GM23338 (cell line): ENCODE measurements at regions not wholly inside any gene's neighbourhood (a gene's known extent, or its start where the extent isn't known, plus 50 kb on each side); places are given as distances from the start of the nearest gene placed in this dataset.

Experiments
- CREB1 ChIP-seq: fragments of 250-450 bp; sonication (Bioruptor Pico); IDR thresholded peaks from 2 replicates; pipeline ENCODE4 v1.5.0; 2020; ENCODE audit warnings: low read depth, mild to moderate bottlenecking, moderate library complexity
- EZH2 ChIP-seq: fragments of 200-600 bp; sonication (generic); IDR thresholded peaks from one replicate; pipeline ENCODE4 v1.8.0; 2017; ENCODE audit warnings: antibody characterized with exemption, mild to moderate bottlenecking, low read depth; ENCODE audit not compliant: unreplicated experiment
- EZH2phosphoT487 ChIP-seq: fragments of 200-600 bp; sonication (generic); IDR thresholded peaks from one replicate; pipeline ENCODE4 v1.8.1; 2018; ENCODE audit warnings: antibody characterized with exemption; ENCODE audit not compliant: unreplicated experiment
- JUNB ChIP-seq: IDR thresholded peaks from one replicate; pipeline ENCODE4 v1.6.1; 2016; ENCODE audit warnings: antibody characterized with exemption; ENCODE audit not compliant: unreplicated experiment
- NANOG ChIP-seq: IDR thresholded peaks from 2 replicates; pipeline ENCODE4 v1.6.1; 2016; ENCODE audit warnings: antibody characterized with exemption, borderline replicate concordance
- POLR2AphosphoS5 ChIP-seq: IDR thresholded peaks from 2 replicates; pipeline ENCODE4 v1.6.1; 2016; ENCODE audit warnings: antibody characterized with exemption, low read depth
- STAT1 ChIP-seq: IDR thresholded peaks from one replicate; pipeline ENCODE4 v1.6.1; 2016; ENCODE audit warnings: antibody characterized with exemption; ENCODE audit not compliant: unreplicated experiment
- ZNF114 ChIP-seq: fragments of 250-450 bp; sonication (Bioruptor Pico); IDR thresholded peaks from 2 replicates; pipeline ENCODE4 v1.5.0; 2020; ENCODE audit warnings: mild to moderate bottlenecking, moderate library complexity
- ZNF331 ChIP-seq: fragments of 250-450 bp; sonication (Bioruptor Pico); IDR thresholded peaks from 2 replicates; pipeline ENCODE4 v1.5.0; 2020; ENCODE audit warnings: low read depth, mild to moderate bottlenecking, moderate library complexity
- TF ChIP-seq, protein P1 (sequence below), 2 experiments: fragments of 200-600 bp in 1 of 2; sonication (generic) in 1 of 2; conservative IDR thresholded peaks; 2 replicates each; pipeline versions ENCODE4 v1.5.1 to v1.6.1; 2016 to 2017; ENCODE audit warnings: antibody characterized with exemption in 2 of 2, low read depth in 2 of 2, mild to moderate bottlenecking in 2 of 2, moderate library complexity in 1 of 2
- TF ChIP-seq, protein P2 (sequence below): IDR thresholded peaks from one replicate; pipeline ENCODE4 v1.6.1; 2018; ENCODE audit warnings: antibody characterized with exemption; ENCODE audit not compliant: unreplicated experiment
- TF ChIP-seq, protein P3 (sequence below): fragments of 250-450 bp; sonication (Bioruptor Pico); IDR thresholded peaks from 2 replicates; pipeline ENCODE4 v1.5.0; 2020; ENCODE audit warnings: mild to moderate bottlenecking, moderate library complexity
- TF ChIP-seq, protein P4 (sequence below): IDR thresholded peaks from 2 replicates; pipeline ENCODE4 v1.6.1; 2016; ENCODE audit warnings: antibody characterized with exemption

DNA sequence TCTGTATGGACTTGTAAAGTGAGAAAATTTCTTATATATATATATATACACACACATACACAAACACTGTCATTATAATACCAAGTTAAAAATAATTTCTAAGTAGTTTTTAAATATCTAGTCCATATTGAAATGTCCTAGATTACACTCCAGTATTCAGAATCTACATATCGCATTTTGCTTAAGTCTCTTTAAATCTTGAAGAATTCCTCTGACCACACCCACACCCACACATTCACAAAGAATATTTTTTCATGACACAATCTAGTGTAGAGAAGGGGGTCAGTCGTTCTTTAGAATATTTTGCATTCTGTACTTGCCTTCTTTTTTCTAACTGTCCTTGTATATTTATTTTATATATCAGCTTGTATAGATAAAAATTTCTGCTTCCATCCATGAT is 509.7 kb downstream of the CCDC85A start:
- TF ChIP-seq JUNB, result no peak
- TF ChIP-seq, protein P1, sequence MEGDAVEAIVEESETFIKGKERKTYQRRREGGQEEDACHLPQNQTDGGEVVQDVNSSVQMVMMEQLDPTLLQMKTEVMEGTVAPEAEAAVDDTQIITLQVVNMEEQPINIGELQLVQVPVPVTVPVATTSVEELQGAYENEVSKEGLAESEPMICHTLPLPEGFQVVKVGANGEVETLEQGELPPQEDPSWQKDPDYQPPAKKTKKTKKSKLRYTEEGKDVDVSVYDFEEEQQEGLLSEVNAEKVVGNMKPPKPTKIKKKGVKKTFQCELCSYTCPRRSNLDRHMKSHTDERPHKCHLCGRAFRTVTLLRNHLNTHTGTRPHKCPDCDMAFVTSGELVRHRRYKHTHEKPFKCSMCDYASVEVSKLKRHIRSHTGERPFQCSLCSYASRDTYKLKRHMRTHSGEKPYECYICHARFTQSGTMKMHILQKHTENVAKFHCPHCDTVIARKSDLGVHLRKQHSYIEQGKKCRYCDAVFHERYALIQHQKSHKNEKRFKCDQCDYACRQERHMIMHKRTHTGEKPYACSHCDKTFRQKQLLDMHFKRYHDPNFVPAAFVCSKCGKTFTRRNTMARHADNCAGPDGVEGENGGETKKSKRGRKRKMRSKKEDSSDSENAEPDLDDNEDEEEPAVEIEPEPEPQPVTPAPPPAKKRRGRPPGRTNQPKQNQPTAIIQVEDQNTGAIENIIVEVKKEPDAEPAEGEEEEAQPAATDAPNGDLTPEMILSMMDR (conservative IDR thresholded peaks at IDR 0.05; ENCODE audit: low read depth in 2 of 2), result no peak
- no peak for TF ChIP-seq POLR2AphosphoS5
- TF ChIP-seq, protein P2, sequence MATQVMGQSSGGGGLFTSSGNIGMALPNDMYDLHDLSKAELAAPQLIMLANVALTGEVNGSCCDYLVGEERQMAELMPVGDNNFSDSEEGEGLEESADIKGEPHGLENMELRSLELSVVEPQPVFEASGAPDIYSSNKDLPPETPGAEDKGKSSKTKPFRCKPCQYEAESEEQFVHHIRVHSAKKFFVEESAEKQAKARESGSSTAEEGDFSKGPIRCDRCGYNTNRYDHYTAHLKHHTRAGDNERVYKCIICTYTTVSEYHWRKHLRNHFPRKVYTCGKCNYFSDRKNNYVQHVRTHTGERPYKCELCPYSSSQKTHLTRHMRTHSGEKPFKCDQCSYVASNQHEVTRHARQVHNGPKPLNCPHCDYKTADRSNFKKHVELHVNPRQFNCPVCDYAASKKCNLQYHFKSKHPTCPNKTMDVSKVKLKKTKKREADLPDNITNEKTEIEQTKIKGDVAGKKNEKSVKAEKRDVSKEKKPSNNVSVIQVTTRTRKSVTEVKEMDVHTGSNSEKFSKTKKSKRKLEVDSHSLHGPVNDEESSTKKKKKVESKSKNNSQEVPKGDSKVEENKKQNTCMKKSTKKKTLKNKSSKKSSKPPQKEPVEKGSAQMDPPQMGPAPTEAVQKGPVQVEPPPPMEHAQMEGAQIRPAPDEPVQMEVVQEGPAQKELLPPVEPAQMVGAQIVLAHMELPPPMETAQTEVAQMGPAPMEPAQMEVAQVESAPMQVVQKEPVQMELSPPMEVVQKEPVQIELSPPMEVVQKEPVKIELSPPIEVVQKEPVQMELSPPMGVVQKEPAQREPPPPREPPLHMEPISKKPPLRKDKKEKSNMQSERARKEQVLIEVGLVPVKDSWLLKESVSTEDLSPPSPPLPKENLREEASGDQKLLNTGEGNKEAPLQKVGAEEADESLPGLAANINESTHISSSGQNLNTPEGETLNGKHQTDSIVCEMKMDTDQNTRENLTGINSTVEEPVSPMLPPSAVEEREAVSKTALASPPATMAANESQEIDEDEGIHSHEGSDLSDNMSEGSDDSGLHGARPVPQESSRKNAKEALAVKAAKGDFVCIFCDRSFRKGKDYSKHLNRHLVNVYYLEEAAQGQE, result no peak
- TF ChIP-seq, protein P3, sequence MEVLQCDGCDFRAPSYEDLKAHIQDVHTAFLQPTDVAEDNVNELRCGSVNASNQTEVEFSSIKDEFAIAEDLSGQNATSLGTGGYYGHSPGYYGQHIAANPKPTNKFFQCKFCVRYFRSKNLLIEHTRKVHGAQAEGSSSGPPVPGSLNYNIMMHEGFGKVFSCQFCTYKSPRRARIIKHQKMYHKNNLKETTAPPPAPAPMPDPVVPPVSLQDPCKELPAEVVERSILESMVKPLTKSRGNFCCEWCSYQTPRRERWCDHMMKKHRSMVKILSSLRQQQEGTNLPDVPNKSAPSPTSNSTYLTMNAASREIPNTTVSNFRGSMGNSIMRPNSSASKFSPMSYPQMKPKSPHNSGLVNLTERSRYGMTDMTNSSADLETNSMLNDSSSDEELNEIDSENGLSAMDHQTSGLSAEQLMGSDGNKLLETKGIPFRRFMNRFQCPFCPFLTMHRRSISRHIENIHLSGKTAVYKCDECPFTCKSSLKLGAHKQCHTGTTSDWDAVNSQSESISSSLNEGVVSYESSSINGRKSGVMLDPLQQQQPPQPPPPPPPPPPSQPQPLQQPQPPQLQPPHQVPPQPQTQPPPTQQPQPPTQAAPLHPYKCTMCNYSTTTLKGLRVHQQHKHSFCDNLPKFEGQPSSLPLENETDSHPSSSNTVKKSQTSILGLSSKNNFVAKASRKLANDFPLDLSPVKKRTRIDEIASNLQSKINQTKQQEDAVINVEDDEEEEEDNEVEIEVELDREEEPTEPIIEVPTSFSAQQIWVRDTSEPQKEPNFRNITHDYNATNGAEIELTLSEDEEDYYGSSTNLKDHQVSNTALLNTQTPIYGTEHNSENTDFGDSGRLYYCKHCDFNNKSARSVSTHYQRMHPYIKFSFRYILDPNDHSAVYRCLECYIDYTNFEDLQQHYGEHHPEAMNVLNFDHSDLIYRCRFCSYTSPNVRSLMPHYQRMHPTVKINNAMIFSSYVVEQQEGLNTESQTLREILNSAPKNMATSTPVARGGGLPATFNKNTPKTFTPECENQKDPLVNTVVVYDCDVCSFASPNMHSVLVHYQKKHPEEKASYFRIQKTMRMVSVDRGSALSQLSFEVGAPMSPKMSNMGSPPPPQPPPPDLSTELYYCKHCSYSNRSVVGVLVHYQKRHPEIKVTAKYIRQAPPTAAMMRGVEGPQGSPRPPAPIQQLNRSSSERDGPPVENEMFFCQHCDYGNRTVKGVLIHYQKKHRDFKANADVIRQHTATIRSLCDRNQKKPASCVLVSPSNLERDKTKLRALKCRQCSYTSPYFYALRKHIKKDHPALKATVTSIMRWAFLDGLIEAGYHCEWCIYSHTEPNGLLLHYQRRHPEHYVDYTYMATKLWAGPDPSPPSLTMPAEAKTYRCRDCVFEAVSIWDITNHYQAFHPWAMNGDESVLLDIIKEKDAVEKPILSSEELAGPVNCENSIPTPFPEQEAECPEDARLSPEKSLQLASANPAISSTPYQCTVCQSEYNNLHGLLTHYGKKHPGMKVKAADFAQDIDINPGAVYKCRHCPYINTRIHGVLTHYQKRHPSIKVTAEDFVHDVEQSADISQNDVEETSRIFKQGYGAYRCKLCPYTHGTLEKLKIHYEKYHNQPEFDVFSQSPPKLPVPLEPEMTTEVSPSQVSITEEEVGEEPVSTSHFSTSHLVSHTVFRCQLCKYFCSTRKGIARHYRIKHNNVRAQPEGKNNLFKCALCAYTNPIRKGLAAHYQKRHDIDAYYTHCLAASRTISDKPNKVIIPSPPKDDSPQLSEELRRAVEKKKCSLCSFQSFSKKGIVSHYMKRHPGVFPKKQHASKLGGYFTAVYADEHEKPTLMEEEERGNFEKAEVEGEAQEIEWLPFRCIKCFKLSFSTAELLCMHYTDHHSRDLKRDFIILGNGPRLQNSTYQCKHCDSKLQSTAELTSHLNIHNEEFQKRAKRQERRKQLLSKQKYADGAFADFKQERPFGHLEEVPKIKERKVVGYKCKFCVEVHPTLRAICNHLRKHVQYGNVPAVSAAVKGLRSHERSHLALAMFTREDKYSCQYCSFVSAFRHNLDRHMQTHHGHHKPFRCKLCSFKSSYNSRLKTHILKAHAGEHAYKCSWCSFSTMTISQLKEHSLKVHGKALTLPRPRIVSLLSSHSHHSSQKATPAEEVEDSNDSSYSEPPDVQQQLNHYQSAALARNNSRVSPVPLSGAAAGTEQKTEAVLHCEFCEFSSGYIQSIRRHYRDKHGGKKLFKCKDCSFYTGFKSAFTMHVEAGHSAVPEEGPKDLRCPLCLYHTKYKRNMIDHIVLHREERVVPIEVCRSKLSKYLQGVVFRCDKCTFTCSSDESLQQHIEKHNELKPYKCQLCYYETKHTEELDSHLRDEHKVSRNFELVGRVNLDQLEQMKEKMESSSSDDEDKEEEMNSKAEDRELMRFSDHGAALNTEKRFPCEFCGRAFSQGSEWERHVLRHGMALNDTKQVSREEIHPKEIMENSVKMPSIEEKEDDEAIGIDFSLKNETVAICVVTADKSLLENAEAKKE, result no peak
- no peak for TF ChIP-seq CREB1 (CRISPR knock-in tag)
- TF ChIP-seq EZH2phosphoT487, result no peak
- TF ChIP-seq, protein P4, sequence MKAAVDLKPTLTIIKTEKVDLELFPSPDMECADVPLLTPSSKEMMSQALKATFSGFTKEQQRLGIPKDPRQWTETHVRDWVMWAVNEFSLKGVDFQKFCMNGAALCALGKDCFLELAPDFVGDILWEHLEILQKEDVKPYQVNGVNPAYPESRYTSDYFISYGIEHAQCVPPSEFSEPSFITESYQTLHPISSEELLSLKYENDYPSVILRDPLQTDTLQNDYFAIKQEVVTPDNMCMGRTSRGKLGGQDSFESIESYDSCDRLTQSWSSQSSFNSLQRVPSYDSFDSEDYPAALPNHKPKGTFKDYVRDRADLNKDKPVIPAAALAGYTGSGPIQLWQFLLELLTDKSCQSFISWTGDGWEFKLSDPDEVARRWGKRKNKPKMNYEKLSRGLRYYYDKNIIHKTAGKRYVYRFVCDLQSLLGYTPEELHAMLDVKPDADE, result no peak
- no peak for TF ChIP-seq EZH2
- no peak for TF ChIP-seq ZNF114 (CRISPR knock-in tag)
- TF ChIP-seq NANOG, result no peak
- no peak for TF ChIP-seq STAT1
- no peak for TF ChIP-seq ZNF331 (CRISPR knock-in tag)
